ENCODE measurements at regions not wholly inside any gene's neighbourhood (a gene's known extent, or its start where the extent isn't known, plus 50 kb on each side); places are given as distances from the start of the nearest gene placed in this dataset.

GRCh38 chr1:102365071-102365470 is 368.3 kb upstream of the OLFM3 start:
- FAIRE-seq, result no peak

GRCh38 chr1:102336602-102337001 is 339.9 kb upstream of the OLFM3 start:
- Histone ChIP-seq H3K36me3 (ENCODE audit: control insufficient read depth, insufficient read depth, low read length) (no peaks in the 10 kb centered on the region), H3K27me3 (ENCODE audit: control insufficient read depth, insufficient read depth, low read length) (no peaks in the 10 kb centered on the region), H3K4me3 (ENCODE audit: low read depth, low read length) (no peak overlapping the region)
- FAIRE-seq (no peak), DNase-seq (ENCODE audit: low read depth) (no peak)
- no peak for TF ChIP-seq CTCF (IDR thresholded peaks at IDR 0.05; ENCODE audit: insufficient read depth, low read length, severe bottlenecking)

More at GRCh38 chr1:102365071-102365470, 368.3 kb upstream of the OLFM3 start:
- Histone ChIP-seq H3K27me3 (ENCODE audit: control insufficient read depth, insufficient read depth, low read length) (no peaks in the 10 kb centered on the region), H3K36me3 (ENCODE audit: control insufficient read depth, insufficient read depth, low read length) (no peaks in the 10 kb centered on the region), H3K4me3 (ENCODE audit: low read depth, low read length) (no peak overlapping the region)
- TF ChIP-seq CTCF (IDR thresholded peaks at IDR 0.05; ENCODE audit: insufficient read depth, low read length, severe bottlenecking), result no peak
- DNase-seq (ENCODE audit: low read depth), result no peak

GRCh38 chr1:102318104-102318806 is 321.5 kb upstream of the OLFM3 start:
- Histone ChIP-seq H3K36me3 (ENCODE audit: control insufficient read depth, insufficient read depth, low read length) (no peaks in the 10 kb centered on the region), H3K4me3 (ENCODE audit: low read depth, low read length) (no peak overlapping the region), H3K27me3 (ENCODE audit: control insufficient read depth, insufficient read depth, low read length) (no peaks in the 10 kb centered on the region)
- FAIRE-seq, result no peak
- no peak for TF ChIP-seq CTCF (IDR thresholded peaks at IDR 0.05; ENCODE audit: insufficient read depth, low read length, severe bottlenecking)
- DNase-seq (ENCODE audit: low read depth), result no peak

- DNase-seq (ENCODE audit: low read depth) (no peak), FAIRE-seq (no peak)
- Histone ChIP-seq H3K27me3 (ENCODE audit: control insufficient read depth, insufficient read depth, low read length) (no peaks in the 10 kb centered on the region), H3K4me3 (ENCODE audit: low read depth, low read length) (no peak overlapping the region), H3K36me3 (ENCODE audit: control insufficient read depth, insufficient read depth, low read length) (no peaks in the 10 kb centered on the region)
- TF ChIP-seq CTCF (IDR thresholded peaks at IDR 0.05; ENCODE audit: insufficient read depth, low read length, severe bottlenecking), result no peak
Observed at GRCh38 chr1:102315096-102315495, 318.4 kb upstream of the OLFM3 start.

GRCh38 chr1:102296116-102296515 is 299.4 kb upstream of the OLFM3 start:
- no peak for TF ChIP-seq CTCF (IDR thresholded peaks at IDR 0.05; ENCODE audit: insufficient read depth, low read length, severe bottlenecking)
- no peaks in the 10 kb centered on the region for H3K36me3 ChIP-seq (ENCODE audit: control insufficient read depth, insufficient read depth, low read length)
- no peaks in the 10 kb centered on the region for H3K27me3 ChIP-seq (ENCODE audit: control insufficient read depth, insufficient read depth, low read length)
- H3K4me3 ChIP-seq (ENCODE audit: low read depth, low read length), result no peak overlapping the region
- no peak for DNase-seq (ENCODE audit: low read depth)
- peak; percentile 91 for FAIRE-seq

GRCh38 chr1:102282955-102283354 is 286.2 kb upstream of the OLFM3 start:
- H3K4me3 ChIP-seq (ENCODE audit: low read depth, low read length), result no peak overlapping the region
- H3K36me3 ChIP-seq (ENCODE audit: control insufficient read depth, insufficient read depth, low read length), result no peaks in the 10 kb centered on the region
- H3K27me3 ChIP-seq (ENCODE audit: control insufficient read depth, insufficient read depth, low read length), result no peaks in the 10 kb centered on the region
- no peak for DNase-seq (ENCODE audit: low read depth)
- TF ChIP-seq CTCF (IDR thresholded peaks at IDR 0.05; ENCODE audit: insufficient read depth, low read length, severe bottlenecking), result no peak
- no peak for FAIRE-seq
